ENCODE measurements at regions not wholly inside any gene's neighbourhood (a gene's known extent, or its start where the extent isn't known, plus 50 kb on each side); places are given as distances from the start of the nearest gene placed in this dataset.
"Not testable (repeated sequence)": the region's sequence is repeated elsewhere in the genome, so short reads cannot be mapped to it uniquely, and the experiment has no call there.

DNA sequence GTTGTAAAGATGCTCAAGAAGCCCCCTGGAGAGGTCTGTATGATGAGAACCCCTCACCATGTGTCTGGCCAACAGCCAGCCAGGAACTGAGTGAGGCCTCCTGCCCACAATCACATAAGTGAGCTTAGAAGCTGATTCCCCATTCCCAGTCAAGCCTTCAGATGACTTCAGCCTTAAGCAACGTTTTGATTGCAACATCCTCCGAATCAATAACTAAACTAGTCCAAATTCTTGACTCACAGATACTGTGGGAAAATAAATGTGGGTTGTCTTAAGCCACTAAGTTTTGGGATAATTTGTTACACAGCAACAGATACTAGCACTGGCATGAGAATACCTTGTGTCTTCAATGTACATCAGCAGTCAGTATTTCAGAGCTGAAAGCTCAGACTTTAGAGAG, 54.5 kb upstream of the HS3ST4 start:
- no peak for DNase-seq (ENCODE audit: low read depth in 4 of 4, low spot score in 3 of 4)

DNA sequence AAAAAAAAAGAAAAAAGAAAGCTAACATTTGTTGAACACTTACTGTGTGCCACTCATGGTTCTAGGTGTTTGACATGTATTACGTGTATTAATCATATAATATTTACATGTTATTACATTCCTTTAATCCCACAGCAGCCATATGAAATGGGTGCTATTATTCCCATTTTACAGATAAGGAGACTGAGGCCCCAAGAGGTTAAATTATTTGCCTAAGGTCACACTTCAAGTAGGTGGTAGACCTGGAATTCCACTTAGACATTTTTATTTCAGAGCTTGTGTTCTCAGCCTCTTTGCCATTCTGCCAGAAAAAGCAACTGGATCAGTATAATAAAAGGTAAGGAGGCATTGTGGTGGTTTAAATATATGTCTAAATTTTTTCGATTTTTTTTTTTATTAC, 55.1 kb upstream of the HS3ST4 start:
- DNase-seq (ENCODE audit: low read depth in 4 of 4, low spot score in 3 of 4) = no peak

DNA sequence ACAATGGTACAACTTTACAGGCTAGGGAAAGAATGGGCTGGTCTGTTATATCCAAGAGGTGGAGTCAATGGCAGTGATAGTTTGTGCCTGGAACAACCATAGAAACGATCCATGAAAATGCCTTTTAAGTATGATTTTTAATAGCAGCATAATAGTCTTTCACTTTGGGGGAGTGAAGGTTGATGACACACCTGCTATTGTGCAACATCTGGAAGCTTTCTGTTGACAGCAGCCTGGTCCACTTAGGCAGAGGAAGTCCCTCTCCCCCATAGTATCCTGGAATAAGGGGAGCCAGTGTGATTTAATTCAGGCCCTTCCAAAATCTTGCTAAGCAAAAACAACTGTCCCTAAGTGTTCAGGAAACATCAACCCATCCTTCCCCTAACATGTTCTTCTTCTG, 56.3 kb upstream of the HS3ST4 start:
- DNase-seq (ENCODE audit: low read depth in 4 of 4, low spot score in 3 of 4) = no peak

DNA sequence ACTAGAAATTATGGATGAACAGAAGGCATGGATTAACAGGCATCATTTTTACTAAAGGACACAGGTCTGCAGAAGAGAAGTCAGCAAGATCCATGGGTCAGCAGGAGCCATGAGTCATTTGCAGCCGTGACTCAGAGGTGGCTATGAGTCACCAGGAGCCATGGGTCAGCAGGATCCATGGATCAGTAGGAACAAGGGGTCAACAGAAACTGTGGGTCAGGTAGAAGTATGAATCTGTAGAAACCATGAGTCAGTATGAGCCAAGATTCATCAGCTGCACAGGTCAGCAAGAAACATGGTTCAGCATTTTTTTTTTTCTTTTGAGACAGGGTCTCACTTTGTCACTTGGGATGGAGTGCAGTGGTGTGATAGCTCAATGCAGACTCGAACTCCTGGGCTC, 58.2 kb upstream of the HS3ST4 start:
- no peak for DNase-seq (ENCODE audit: low read depth in 4 of 4, low spot score in 3 of 4)

DNA sequence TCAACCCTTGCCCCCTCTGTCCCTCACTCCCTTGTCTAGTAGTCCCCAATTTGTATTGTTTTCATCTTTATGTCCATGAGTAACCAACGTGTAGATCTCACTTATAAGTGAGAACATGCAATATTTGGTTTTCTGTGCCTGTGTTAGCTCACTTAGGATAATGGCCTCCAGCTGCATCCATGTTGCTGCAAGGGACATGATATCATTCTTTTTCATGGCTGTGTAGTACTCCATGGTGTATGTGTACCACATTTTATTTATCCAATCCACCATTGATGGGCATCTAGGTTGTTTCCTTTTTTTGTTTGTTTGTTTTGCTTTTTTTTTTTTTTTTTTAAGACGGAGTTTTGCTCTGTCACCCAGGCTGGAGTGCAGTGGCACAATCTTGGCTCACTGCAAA, 63.0 kb upstream of the HS3ST4 start:
- DNase-seq (ENCODE audit: low read depth in 4 of 4, low spot score in 3 of 4) = no peak

DNA sequence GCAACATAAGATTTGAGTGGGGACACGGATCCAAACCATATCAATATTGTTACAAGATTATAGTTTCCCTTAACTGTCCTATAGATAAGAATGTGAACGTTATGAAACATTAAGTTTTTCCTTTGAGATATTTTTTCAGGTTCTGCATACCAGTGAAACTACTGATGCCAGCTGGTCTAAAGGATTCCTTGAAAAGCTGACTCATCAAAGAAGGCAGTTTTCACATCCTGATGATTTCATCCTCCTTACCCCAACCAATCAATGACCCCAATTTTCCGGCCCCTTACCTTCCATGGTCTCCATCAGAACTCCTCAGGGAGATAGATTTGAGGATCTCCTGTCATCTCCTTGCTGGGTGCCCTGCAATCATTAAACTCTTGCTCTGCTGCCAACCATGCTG, 64.1 kb upstream of the HS3ST4 start:
- no peak for DNase-seq (ENCODE audit: low read depth in 4 of 4, low spot score in 3 of 4)

DNA sequence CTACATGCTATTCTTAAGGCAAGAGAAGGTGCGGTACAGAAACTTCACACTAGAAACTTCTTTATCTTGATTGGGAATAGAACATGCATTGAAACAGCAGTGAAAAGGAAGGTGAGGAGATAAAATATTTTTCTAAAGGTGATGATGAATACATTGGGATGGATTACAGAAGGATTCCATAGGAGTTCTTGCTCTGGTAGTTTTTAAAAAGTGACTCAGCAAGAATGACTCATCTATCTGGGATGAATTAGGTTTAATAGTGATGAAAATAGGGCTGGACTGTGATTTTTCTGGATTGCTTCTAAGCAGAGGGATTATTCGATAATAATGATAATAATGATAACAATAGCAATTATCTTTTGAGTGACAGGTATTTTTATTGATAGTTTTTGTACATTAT, 65.6 kb upstream of the HS3ST4 start:
- no peak for DNase-seq (ENCODE audit: low read depth in 4 of 4, low spot score in 3 of 4)

DNA sequence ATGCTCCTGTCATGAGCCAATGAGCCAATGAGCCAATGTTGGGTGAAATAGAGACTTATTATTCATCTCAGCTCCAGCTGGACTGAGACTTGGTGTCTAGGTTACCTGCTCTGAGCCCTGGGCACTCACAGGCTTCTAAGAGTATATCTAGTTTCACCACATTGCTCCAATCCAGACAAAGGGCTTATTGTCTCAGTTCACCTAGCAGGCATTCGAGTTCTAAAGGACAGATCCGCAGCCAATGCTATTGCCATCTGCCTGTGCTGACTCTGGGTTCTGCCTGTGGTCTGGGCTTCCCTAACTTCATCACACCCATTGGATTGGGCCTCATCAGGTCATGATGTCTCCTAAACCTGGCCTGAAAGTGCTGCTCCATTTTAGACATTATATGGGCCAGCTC, 66.1 kb upstream of the HS3ST4 start:
- no peak for DNase-seq (ENCODE audit: low read depth in 4 of 4, low spot score in 3 of 4)

DNA sequence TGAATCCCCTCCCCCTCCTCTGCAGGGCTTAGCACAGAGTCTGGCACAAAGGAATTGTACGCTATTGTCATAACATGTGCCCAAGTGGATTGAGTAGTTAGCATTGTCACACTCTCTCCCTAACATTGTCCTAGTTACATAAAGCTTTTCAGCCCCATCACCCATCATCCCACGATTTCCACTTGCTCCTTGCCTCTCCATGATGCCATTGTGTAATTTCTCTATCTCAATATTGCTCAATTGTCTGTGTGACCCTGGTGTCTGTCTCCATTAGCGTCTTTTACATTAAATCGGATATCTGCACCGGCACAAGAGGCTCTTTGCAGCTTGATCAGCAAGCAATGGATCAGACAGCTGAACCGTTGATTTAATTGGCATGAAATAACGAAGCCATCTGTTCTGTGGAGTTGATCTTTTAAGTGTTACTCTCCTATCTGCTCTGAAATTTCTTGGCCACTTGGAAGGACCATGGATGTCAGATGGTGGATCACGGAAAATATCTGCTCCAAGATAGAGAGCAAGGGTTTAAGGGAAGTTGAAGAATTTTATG, 77.0 kb upstream of the HS3ST4 start:
- DNase-seq (ENCODE audit: low read depth in 4 of 4, low spot score in 3 of 4) = no peak

DNA sequence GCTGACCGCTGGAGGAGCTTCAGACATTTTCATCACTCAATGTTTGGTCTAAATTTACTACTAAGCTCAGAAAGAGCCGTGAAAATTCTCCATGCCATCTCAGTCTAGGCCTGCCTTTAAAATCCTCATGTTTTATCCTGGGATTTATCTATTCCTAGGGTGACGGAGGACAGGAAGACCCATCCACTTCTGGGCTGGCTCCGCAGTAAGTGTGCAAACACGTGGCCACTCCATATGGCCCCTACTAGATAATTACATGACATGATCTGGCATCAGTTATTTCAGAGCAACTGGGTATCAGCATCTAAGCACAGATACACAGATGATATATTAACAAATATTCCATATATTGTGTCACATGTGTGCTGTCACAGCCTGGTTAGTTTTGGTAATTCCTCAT, 77.8 kb upstream of the HS3ST4 start:
- no peak for DNase-seq (ENCODE audit: low read depth in 4 of 4, low spot score in 3 of 4)

DNA sequence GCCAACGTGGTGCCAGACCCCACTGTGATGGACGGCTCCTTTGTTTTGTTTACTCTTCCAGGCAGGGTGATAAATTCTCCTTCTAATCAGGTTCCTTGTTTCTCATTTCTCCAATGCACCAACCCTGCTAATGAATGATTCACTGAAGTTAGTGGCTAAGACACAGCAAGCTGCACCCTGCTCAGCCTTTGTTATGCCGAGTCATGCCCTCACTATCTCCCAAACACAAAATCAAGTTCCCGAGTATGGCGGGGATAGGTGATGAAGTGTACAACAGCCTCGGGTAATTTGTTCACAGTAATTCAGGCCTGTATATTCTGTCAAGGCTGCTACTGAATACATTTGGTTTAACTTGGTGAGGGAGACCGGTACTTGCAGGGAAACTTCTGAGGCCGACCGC, 83.8 kb upstream of the HS3ST4 start:
- no peak for DNase-seq (ENCODE audit: low read depth in 4 of 4, low spot score in 3 of 4)

DNA sequence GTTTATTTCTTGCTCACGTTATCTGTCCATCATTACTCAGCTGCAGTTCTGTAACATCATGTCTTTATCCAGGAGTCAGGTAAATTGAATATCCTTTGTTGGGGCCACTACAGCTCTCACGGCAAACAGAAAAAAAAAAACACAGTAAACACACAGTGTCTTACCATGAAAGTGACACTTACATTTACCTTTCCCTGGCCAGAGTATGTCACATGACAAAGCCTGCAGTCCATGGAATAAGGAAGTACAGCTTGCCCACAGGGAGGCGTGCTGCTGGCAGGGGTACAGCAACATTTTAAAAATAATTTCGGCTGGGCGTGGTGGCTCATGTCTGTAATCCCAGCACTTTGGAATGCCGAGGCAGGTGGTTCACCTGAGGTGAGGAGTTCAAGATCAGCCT, 85.7 kb upstream of the HS3ST4 start:
- no peak for DNase-seq (ENCODE audit: low read depth in 4 of 4, low spot score in 3 of 4)

DNA sequence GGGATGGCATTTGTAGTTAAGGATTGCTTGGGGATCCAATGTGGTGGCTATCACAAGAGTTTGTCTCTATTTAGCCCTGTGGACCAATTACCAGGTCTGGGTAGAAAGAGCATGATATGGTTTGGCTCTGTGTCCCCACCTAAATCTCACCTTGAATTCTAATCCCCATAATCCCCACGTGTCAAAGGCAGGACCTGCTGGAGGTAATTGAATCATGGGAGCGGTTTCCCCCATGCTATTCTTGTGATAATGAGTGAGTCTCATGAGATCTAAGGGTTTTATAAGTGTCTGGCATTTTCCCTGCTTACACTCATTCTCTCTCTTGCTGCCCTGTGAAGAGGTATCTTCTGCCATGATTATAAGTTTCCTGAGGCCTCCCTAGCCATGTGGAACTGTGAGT, 86.4 kb upstream of the HS3ST4 start:
- no peak for DNase-seq (ENCODE audit: low read depth in 4 of 4, low spot score in 3 of 4)

DNA sequence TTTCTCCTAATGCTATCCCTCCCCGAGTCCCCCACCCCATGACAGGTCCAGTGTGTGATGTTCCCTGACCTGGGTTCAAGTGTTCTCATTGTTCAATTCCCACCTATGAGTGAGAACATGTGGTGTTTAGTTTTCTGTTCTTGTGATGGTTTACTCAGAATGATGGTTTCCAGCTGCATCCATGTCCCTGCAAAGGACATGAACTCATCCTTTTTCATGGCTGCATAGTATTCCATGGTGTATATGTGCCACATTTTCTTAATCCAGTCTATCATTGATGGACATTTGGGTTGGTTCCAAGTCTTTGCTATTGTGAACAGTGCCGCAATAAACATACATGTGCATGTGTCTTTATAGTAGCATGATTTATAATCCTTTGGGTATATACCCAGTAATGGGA, 90.5 kb upstream of the HS3ST4 start:
- not testable (repeated sequence) for DNase-seq (ENCODE audit: low read depth in 4 of 4, low spot score in 3 of 4)

DNA sequence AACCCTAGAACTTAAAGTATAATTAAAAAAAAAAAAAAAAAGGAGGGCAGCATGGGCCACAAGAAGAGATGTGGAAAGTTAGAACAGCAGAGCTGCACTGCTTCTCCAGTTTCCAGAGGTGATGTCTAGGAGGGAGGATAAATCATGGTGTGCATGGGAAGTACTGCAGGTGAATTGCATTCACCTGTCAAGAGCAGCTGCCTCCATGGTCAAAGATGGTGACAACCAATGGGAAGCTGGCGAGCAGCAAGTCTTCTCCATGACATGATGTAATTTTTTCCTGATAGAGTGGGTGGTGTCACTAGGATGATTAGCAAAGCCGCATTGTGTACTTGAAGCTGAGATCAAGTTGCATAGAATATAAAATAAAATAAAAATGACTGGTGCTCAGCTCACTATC, 95.6 kb upstream of the HS3ST4 start:
- DNase-seq (ENCODE audit: low read depth in 4 of 4, low spot score in 3 of 4) = no peak

DNA sequence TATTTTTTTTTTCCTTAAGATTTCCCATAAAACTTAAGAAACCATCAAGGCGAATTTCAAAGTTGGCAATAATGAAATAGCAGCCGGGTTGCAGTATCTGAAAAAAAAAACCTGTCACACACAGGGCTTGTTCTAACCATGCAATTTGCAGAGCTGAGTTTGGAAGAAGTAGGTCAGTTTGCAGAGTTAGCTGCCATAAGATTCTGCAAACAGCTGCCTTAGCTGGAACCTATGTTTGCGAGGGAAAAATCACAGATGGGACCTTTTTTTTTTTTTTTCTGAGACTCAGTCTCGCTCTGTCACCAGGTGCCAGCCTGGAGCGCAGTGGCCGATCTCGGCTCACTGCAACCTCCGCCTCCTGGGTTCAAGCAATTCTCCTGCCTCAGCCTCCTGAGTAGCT, 98.5 kb upstream of the HS3ST4 start:
- DNase-seq (ENCODE audit: low read depth in 4 of 4, low spot score in 3 of 4) = no peak

DNA sequence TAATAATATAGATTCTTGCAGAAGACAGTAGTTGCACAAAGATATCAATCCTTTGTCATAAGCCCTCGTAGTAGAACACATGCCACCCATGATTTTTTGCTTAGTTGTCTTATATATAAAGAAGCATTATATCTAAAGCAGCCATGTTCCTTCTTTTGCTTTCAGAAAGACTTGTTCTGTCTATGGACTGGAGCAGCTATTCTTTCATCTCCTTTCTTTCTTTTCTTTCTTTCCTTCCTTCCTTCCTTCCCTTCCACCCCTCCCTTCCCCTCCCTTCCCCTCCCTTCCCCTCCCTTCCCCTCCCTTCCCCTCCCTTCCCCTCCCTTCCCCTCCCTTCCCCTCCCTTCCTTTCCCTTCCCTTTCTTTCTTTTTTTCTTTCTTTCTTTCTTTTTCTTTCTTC, 104.0 kb upstream of the HS3ST4 start:
- no peak for DNase-seq (ENCODE audit: low read depth in 4 of 4, low spot score in 3 of 4)

DNA sequence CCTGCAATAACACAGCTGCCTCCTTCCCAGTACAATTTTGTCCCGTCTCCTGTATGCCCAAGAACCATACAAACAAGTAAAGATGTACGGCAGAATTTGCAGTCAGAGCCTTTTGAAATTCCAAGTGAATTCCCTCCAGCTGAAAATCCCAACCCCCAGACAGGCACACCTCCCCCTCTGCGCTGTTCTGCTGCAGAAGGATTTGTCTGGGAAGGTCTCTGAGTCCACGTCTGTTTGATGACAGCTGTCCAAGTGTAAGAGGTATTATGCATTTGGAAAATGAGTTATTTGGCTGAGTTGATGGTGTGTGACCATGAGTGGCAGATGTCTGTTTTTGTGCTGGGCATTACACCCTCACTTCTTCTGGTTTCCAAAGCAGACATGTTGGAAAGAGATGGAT, 104.9 kb upstream of the HS3ST4 start:
- no peak for DNase-seq (ENCODE audit: low read depth in 4 of 4, low spot score in 3 of 4)

DNA sequence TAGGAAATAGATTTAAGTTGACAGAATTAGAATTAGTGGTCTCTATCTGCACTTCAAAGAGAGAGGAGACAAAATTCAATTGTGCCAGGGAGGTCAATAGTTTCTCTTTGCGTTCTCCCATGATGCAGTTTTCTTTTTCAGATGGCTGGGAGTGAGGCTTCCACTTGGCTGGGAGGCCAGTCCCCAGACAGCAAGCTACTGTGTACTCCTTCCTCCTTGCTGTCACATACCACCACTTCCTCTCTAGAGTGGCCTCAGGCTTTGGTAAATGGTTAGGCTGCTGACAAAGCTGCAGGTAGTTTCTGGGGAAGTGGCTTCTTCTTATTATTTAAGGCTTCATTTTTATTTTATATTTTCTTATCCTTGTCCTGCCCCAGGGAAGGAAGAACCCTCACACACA, 106.2 kb upstream of the HS3ST4 start:
- DNase-seq (ENCODE audit: low read depth in 4 of 4, low spot score in 3 of 4) = no peak

DNA sequence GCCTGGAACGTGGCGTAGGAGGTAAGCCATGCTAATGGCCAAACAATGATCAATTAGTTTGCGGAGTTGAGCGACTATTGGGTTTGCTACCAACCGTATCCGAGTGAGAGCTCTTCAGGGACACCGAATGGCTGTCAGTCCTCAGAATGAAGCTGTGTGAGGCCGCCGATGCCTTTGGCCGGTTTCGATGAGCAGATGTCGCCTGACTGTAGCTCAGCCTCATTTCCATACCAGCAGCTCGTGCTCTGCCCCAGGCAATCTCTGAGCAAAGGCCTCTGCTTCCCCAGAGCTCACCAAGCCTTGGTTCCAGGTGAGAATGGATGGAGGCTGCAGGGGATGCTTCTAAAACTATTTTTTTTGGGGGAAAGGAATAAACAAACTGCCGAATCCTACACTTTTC, 111.7 kb upstream of the HS3ST4 start:
- no peak for DNase-seq (ENCODE audit: low read depth in 4 of 4, low spot score in 3 of 4)

DNA sequence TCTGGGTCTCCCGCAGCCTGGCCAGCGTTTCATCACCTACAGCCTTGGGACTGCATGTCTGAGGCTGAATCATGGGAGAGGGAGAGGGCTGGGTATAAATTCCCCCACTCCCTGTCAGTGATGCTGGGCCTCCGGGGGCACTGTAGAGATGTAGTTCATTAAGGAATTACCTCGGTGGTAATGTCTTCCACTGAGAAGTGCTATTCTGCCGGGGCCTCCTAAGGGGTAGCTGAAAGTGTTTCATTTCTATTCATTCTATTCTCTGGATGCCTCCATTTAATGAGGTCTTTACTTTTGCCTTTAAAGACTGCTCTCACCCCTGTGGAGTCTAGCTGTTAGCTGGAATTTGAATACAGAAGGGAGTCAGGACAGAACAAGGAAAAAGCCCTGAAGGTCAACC, 116.4 kb upstream of the HS3ST4 start:
- DNase-seq (ENCODE audit: low read depth in 4 of 4, low spot score in 3 of 4) = no peak

DNA sequence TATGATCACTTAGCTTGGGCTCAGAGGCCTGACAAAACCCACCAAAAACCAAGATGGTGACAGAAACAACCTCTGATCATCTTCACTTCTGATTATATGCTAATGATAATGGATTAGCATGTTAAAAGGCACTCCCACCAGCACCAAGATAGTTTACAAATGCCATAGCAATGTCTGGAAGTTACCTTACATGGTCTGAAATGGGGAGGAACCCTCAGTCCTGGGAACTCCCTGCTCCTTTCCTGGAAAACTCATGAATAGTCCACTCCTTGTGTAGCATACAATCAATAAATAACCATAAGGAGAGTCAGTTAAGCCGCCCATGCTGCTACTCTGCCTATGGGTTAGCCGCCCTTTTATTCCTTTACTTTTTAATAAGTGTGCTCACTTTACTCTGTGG, 120.0 kb upstream of the HS3ST4 start:
- no peak for DNase-seq (ENCODE audit: low read depth in 4 of 4, low spot score in 3 of 4)

DNA sequence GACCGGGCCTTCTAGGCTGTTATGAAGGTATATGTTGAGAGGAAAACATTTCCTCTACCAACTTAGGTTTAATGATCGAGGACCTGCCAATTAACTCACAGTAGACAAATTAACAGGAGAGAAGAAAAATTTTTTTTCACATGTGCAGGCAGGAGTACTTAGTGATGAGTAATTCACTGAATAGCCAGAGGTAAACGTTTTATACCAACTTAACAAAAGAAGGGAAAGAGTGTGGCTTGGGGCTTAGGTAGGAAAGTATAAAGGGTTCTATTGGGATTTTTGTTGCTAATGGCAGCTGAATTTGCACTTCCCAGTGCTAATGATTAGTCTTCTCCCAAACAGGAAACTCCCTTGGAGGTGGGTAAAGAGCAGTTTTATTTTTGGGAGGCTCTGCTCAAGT, 121.6 kb upstream of the HS3ST4 start:
- DNase-seq (ENCODE audit: low read depth in 4 of 4, low spot score in 3 of 4) = no peak

DNA sequence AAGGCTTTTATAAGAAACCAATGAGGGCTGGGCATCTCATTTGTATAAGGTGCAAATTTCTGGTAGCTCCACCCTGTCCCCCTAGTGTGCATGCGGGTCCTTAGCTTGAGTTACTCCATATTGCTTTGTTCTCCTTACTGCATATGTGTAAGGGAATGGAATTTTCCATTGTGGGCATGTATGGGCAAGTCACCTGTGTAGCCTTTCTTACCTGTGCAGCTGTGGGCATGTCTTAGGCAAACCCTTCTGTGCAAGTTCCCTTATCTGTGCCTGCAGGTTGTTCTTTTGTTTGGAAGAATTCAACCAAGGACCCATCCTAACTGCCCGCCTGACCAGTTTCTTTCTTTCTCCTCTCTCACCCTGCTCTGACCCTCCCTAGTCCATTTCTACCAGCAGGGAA, 122.8 kb upstream of the HS3ST4 start:
- DNase-seq (ENCODE audit: low read depth in 4 of 4, low spot score in 3 of 4) = no peak
